GM12891 (cell line): ENCODE measurements at regions not wholly inside any gene's neighbourhood (a gene's known extent, or its start where the extent isn't known, plus 50 kb on each side); places are given as distances from the start of the nearest gene placed in this dataset.

Experiments used
- PAX5 ChIP-seq: IDR thresholded peaks from 2 replicates; pipeline ENCODE4 v1.6.1; 2011; ENCODE audit warnings: low read length, moderate library complexity, mild to moderate bottlenecking; ENCODE audit not compliant: insufficient read depth, severe bottlenecking
- POLR2A ChIP-seq: IDR thresholded peaks from 2 replicates; pipeline ENCODE4 v1.6.1; 2011; ENCODE audit warnings: low read depth, low read length, control low read depth
- POLR2AphosphoS5 ChIP-seq: IDR thresholded peaks from 2 replicates; pipeline ENCODE4 v1.6.1; 2011; ENCODE audit warnings: low read depth, low read length, control low read depth
- TAF1 ChIP-seq: IDR thresholded peaks from 2 replicates; pipeline ENCODE4 v1.6.1; 2011; ENCODE audit warnings: low read depth, low read length, control low read depth

DNA sequence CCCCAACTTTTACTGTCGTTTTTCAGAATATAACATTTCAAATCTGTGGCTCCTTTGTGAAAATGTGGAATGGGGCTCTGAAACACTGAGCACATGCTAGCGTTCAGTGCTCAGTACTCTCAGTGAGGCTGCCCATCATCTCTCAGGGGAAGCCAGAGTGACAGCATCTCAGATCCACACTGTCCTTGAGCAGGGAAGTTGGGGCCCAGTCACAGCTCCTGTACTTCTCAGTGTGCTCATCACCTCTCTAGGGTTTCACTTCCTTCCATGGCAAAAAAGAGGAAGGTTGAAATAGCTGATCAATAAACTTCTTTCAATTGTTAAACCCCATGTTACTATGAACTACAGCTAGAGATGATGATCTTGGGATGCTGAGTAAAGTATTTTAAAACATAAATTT lies 565.9 kb upstream of the SPRY2 start:
- TF ChIP-seq POLR2A (no peak), POLR2AphosphoS5 (no peak), TAF1 (no peak), PAX5 (no peak)
